ENCODE measurements at regions not wholly inside any gene's neighbourhood (a gene's known extent, or its start where the extent isn't known, plus 50 kb on each side); places are given as distances from the start of the nearest gene placed in this dataset.

- no peak for TF ChIP-seq ZFP30 (CRISPR knock-in tag; IDR thresholded peaks at IDR 0.05)
- TF ChIP-seq, protein P1, sequence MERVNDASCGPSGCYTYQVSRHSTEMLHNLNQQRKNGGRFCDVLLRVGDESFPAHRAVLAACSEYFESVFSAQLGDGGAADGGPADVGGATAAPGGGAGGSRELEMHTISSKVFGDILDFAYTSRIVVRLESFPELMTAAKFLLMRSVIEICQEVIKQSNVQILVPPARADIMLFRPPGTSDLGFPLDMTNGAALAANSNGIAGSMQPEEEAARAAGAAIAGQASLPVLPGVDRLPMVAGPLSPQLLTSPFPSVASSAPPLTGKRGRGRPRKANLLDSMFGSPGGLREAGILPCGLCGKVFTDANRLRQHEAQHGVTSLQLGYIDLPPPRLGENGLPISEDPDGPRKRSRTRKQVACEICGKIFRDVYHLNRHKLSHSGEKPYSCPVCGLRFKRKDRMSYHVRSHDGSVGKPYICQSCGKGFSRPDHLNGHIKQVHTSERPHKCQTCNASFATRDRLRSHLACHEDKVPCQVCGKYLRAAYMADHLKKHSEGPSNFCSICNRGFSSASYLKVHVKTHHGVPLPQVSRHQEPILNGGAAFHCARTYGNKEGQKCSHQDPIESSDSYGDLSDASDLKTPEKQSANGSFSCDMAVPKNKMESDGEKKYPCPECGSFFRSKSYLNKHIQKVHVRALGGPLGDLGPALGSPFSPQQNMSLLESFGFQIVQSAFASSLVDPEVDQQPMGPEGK (CRISPR knock-in tag; IDR thresholded peaks at IDR 0.05; ENCODE audit: borderline replicate concordance), result no peak
- TF ChIP-seq, protein P2, sequence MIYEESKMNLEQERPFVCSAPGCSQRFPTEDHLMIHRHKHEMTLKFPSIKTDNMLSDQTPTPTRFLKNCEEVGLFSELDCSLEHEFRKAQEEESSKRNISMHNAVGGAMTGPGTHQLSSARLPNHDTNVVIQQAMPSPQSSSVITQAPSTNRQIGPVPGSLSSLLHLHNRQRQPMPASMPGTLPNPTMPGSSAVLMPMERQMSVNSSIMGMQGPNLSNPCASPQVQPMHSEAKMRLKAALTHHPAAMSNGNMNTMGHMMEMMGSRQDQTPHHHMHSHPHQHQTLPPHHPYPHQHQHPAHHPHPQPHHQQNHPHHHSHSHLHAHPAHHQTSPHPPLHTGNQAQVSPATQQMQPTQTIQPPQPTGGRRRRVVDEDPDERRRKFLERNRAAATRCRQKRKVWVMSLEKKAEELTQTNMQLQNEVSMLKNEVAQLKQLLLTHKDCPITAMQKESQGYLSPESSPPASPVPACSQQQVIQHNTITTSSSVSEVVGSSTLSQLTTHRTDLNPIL (CRISPR knock-in tag; IDR thresholded peaks at IDR 0.05; ENCODE audit: low read depth), result no peak
- TF ChIP-seq GLIS3 (CRISPR knock-in tag; IDR thresholded peaks at IDR 0.05), result no peak
- TF ChIP-seq ZNF70 (CRISPR knock-in tag; IDR thresholded peaks at IDR 0.05), result no peak
- no peak for TF ChIP-seq RARB (CRISPR knock-in tag; IDR thresholded peaks at IDR 0.05)
- TF ChIP-seq, protein P3, sequence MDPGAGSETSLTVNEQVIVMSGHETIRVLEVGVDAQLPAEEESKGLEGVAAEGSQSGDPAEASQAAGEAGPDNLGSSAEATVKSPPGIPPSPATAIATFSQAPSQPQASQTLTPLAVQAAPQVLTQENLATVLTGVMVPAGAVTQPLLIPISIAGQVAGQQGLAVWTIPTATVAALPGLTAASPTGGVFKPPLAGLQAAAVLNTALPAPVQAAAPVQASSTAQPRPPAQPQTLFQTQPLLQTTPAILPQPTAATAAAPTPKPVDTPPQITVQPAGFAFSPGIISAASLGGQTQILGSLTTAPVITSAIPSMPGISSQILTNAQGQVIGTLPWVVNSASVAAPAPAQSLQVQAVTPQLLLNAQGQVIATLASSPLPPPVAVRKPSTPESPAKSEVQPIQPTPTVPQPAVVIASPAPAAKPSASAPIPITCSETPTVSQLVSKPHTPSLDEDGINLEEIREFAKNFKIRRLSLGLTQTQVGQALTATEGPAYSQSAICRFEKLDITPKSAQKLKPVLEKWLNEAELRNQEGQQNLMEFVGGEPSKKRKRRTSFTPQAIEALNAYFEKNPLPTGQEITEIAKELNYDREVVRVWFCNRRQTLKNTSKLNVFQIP (CRISPR knock-in tag; IDR thresholded peaks at IDR 0.05; ENCODE audit: borderline replicate concordance, low read depth), result no peak
- no peak for TF ChIP-seq TOX (CRISPR knock-in tag; IDR thresholded peaks at IDR 0.05; ENCODE audit: borderline replicate concordance)
- no peak for TF ChIP-seq CSRNP3 (CRISPR knock-in tag; IDR thresholded peaks at IDR 0.05)
- TF ChIP-seq OSR1 (CRISPR knock-in tag; IDR thresholded peaks at IDR 0.05), result no peak
- TF ChIP-seq, protein P4, sequence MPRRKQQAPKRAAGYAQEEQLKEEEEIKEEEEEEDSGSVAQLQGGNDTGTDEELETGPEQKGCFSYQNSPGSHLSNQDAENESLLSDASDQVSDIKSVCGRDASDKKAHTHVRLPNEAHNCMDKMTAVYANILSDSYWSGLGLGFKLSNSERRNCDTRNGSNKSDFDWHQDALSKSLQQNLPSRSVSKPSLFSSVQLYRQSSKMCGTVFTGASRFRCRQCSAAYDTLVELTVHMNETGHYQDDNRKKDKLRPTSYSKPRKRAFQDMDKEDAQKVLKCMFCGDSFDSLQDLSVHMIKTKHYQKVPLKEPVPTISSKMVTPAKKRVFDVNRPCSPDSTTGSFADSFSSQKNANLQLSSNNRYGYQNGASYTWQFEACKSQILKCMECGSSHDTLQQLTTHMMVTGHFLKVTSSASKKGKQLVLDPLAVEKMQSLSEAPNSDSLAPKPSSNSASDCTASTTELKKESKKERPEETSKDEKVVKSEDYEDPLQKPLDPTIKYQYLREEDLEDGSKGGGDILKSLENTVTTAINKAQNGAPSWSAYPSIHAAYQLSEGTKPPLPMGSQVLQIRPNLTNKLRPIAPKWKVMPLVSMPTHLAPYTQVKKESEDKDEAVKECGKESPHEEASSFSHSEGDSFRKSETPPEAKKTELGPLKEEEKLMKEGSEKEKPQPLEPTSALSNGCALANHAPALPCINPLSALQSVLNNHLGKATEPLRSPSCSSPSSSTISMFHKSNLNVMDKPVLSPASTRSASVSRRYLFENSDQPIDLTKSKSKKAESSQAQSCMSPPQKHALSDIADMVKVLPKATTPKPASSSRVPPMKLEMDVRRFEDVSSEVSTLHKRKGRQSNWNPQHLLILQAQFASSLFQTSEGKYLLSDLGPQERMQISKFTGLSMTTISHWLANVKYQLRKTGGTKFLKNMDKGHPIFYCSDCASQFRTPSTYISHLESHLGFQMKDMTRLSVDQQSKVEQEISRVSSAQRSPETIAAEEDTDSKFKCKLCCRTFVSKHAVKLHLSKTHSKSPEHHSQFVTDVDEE (CRISPR knock-in tag; IDR thresholded peaks at IDR 0.05), result no peak
- TF ChIP-seq ZC3H10 (CRISPR knock-in tag; IDR thresholded peaks at IDR 0.05), result no peak
- no peak for TF ChIP-seq SNAI2 (CRISPR knock-in tag; IDR thresholded peaks at IDR 0.05)
- no peak for TF ChIP-seq ARNTL (CRISPR knock-in tag; IDR thresholded peaks at IDR 0.05; ENCODE audit: borderline replicate concordance, low read depth)
Measured at GRCh38 chr21:15434163-15434905, 295.4 kb upstream of the USP25 start.

Measured in SK-N-SH treated with all-trans-retinoic acid at 6 μM for 48 hours (cell line).